ENCODE measurements at regions not wholly inside any gene's neighbourhood (a gene's known extent, or its start where the extent isn't known, plus 50 kb on each side); places are given as distances from the start of the nearest gene placed in this dataset.

DNA sequence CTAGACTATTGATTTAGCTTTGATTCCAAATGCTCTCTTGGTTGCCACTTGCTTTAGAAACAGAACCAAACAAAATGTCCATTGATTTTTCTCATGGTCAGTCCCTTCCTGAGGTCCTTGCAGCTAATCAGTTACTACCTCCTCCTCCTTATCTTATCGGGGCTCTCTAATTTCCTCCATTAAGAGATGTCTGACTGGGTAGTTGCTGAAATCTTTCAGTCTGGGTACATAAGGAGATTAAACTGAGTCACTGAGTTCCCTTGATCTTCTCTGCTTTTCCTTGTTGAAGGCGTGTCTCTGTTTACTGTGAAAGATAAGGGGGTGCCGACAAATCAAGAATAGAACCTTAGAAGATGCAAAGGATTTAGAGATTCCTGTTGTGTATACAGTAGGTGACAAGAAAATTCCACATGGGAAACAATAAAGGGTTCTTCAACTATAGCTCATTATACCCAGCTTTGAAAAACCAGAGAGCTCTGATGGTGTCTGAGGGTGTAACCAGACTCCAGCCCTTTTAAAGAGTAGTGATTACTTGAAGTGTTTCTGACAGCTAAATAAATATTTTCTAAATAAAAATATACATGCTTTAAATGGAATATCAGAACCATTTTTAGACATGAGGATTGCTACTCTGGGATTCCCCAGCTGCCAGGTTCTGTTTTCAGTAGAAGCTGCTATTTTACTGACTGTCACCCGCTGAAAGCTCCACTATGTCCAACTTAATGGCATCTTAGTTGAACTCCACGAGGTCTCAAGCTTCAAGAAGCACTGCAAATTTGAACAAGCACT lies 791.3 kb upstream of the SOX9 start:
- ChIA-PET POLR2A (ENCODE audit: unreplicated experiment) (no interaction called here), CTCF (no interaction called here)
- no TSS peak for BruUV-seq (replicated peaks)
- Histone ChIP-seq H3K27ac (no peak overlapping the region), H3K27me3 (ENCODE audit: insufficient read depth, low read depth) (no peaks in the 10 kb centered on the region), H3F3A (ENCODE audit: insufficient read depth, low read depth) (no peaks in the 10 kb centered on the region), H3K4me2 (no peak overlapping the region), H3K4me1 (replicated peaks; ENCODE audit: insufficient read depth) (0 out of 2 replicates have a peak, but pooled peaks cover 3% of the 10 kb centered on the region), H4K20me1 (ENCODE audit: insufficient read depth) (no peaks in the 10 kb centered on the region), H3K4me3 (no peak overlapping the region), H3K9me3 (ENCODE audit: insufficient read depth, low read depth) (0 out of 2 replicates have a peak, but pooled peaks cover 3% of the 10 kb centered on the region), H3K36me3 (ENCODE audit: low read depth) (no peaks in the 10 kb centered on the region), H3K79me2 (ENCODE audit: low read depth) (no peaks in the 10 kb centered on the region), H2AFZ (0 out of 2 replicates have a peak overlapping the region, but pooled peaks have one; percentile 53), H3K9me2 (ENCODE audit: insufficient read depth) (no peaks in the 10 kb centered on the region)
- intact Hi-C loops (cut with micrococcal nuclease; ENCODE audit: unreplicated experiment), result no loop called here
- no peak for TF ChIP-seq EZH2 (IDR thresholded peaks at IDR 0.05; ENCODE audit: low read depth)
- TF ChIP-seq, protein P1, sequence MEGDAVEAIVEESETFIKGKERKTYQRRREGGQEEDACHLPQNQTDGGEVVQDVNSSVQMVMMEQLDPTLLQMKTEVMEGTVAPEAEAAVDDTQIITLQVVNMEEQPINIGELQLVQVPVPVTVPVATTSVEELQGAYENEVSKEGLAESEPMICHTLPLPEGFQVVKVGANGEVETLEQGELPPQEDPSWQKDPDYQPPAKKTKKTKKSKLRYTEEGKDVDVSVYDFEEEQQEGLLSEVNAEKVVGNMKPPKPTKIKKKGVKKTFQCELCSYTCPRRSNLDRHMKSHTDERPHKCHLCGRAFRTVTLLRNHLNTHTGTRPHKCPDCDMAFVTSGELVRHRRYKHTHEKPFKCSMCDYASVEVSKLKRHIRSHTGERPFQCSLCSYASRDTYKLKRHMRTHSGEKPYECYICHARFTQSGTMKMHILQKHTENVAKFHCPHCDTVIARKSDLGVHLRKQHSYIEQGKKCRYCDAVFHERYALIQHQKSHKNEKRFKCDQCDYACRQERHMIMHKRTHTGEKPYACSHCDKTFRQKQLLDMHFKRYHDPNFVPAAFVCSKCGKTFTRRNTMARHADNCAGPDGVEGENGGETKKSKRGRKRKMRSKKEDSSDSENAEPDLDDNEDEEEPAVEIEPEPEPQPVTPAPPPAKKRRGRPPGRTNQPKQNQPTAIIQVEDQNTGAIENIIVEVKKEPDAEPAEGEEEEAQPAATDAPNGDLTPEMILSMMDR (conservative IDR thresholded peaks at IDR 0.05), result no peak
- DNase-seq, result no peak

DNA sequence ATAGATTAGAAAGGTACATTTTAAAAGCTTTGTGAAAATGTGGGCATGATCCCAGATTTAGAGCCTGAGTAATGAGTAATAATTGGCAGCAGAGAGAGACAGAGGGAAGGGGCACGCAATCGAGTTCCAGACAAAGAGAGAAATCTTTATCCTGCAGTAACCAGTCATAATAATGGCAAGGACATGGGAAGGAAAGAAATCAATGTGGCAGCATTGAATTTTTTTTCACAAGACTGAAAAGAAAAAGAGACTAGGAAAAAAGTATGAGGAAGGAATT lies 790.8 kb upstream of the SOX9 start:
- BruUV-seq (replicated peaks), result no TSS peak
- H3K9me2 ChIP-seq (ENCODE audit: insufficient read depth), result no peaks in the 10 kb centered on the region
- no peaks in the 10 kb centered on the region for H3K27me3 ChIP-seq (ENCODE audit: insufficient read depth, low read depth)
- ChIA-PET POLR2A (ENCODE audit: unreplicated experiment) (no interaction called here), CTCF (no interaction called here)
- intact Hi-C loops (cut with micrococcal nuclease; ENCODE audit: unreplicated experiment), result no loop called here
- no peak overlapping the region for H3K27ac ChIP-seq
- TF ChIP-seq EZH2 (IDR thresholded peaks at IDR 0.05; ENCODE audit: low read depth), result no peak
- TF ChIP-seq, protein P1 (conservative IDR thresholded peaks at IDR 0.05), result no peak
- H3K4me2 ChIP-seq, result no peak overlapping the region
- no peaks in the 10 kb centered on the region for H4K20me1 ChIP-seq (ENCODE audit: insufficient read depth)
- no peaks in the 10 kb centered on the region for H3K79me2 ChIP-seq (ENCODE audit: low read depth)
- H3K36me3 ChIP-seq (ENCODE audit: low read depth), result no peaks in the 10 kb centered on the region
- 0 out of 2 replicates have a peak, but pooled peaks cover 3% of the 10 kb centered on the region for H3K4me1 ChIP-seq (replicated peaks; ENCODE audit: insufficient read depth)
- no peaks in the 10 kb centered on the region for H3F3A ChIP-seq (ENCODE audit: insufficient read depth, low read depth)
- DNase-seq, result no peak
- no peak overlapping the region for H3K4me3 ChIP-seq
- H2AFZ ChIP-seq, result no peak overlapping the region
- H3K9me3 ChIP-seq (ENCODE audit: insufficient read depth, low read depth), result 0 out of 2 replicates have a peak, but pooled peaks cover 3% of the 10 kb centered on the region

DNA sequence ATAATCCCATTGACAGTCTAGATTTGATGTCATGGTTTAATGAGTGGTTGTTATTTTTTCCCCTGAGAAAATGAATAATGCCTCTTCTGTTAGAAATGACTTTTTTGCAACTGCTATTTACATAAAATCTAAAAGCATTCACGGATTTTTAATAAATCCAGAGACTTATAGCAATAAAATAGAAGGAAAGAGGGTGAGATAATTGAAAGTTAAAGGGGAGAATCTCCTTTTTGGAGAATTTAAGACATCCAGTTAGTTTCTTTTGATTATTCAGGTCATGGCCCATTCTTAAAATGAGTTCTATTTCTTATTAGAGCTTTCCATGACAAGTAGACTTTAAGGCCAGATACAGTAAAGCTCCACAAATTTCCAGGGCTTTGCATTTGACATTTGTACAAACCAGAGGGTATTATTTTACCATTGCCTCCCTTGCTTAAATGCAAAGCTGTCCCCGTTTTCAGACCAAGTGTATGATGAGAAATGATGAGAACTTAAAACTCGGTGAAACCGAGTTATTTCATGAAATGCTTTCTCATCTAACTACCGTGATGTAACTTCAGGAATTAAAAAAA lies 789.0 kb upstream of the SOX9 start:
- Histone ChIP-seq H3K27ac (no peak overlapping the region), H3K4me1 (replicated peaks; ENCODE audit: insufficient read depth) (0 out of 2 replicates have a peak, but pooled peaks cover 3% of the 10 kb centered on the region), H3F3A (ENCODE audit: insufficient read depth, low read depth) (no peaks in the 10 kb centered on the region), H3K79me2 (ENCODE audit: low read depth) (no peaks in the 10 kb centered on the region), H3K9me2 (ENCODE audit: insufficient read depth) (no peaks in the 10 kb centered on the region), H3K4me2 (no peak overlapping the region), H2AFZ (no peak overlapping the region), H3K4me3 (no peak overlapping the region), H4K20me1 (ENCODE audit: insufficient read depth) (no peaks in the 10 kb centered on the region), H3K27me3 (ENCODE audit: insufficient read depth, low read depth) (no peaks in the 10 kb centered on the region), H3K9me3 (ENCODE audit: insufficient read depth, low read depth) (0 out of 2 replicates have a peak, but pooled peaks cover 3% of the 10 kb centered on the region), H3K36me3 (ENCODE audit: low read depth) (no peaks in the 10 kb centered on the region)
- TF ChIP-seq, protein P1 (conservative IDR thresholded peaks at IDR 0.05), result no peak
- TF ChIP-seq EZH2 (IDR thresholded peaks at IDR 0.05; ENCODE audit: low read depth), result no peak
- DNase-seq, result no peak
- no TSS peak for BruUV-seq (replicated peaks)
- POLR2A ChIA-PET (ENCODE audit: unreplicated experiment), result no interaction called here
- intact Hi-C loops (cut with micrococcal nuclease; ENCODE audit: unreplicated experiment), result no loop called here
- CTCF ChIA-PET, result no interaction called here

Data from PC-9 (cell line).